Mesenchymal stem cell (in vitro differentiated cells and primary cell): ENCODE measurements at regions not wholly inside any gene's neighbourhood (a gene's known extent, or its start where the extent isn't known, plus 50 kb on each side); places are given as distances from the start of the nearest gene placed in this dataset.

Source experiments
- DNase-seq: peaks from one replicate; pipeline ENCODE4 v3.0.0-alpha.2; 2013
- H2AFZ ChIP-seq: one replicate; pipeline ENCODE4 v1.6.1; 2013; ENCODE audit warnings: low read depth, mild to moderate bottlenecking, control low read depth, inconsistent platforms, low read length, moderate library complexity
- H2AK5ac ChIP-seq: 2 replicates; pipeline ENCODE4 v1.6.1; 2013; ENCODE audit warnings: low read length, moderate library complexity, mild to moderate bottlenecking, inconsistent platforms; ENCODE audit not compliant: severe bottlenecking
- H2BK120ac ChIP-seq: one replicate; pipeline ENCODE4 v1.6.1; 2013; ENCODE audit warnings: low read depth, mild to moderate bottlenecking, inconsistent platforms, low read length, moderate library complexity
- H2BK12ac ChIP-seq, 2 experiments: one replicate each; pipeline ENCODE4 v1.6.1; 2013; ENCODE audit warnings: inconsistent platforms in 2 of 2, low read length in 2 of 2, mild to moderate bottlenecking in 2 of 2, moderate library complexity in 2 of 2, control low read depth in 1 of 2
- H2BK15ac ChIP-seq: one replicate; pipeline ENCODE4 v1.6.1; 2013; ENCODE audit warnings: mild to moderate bottlenecking, low read depth, inconsistent platforms; ENCODE audit not compliant: poor library complexity, severe bottlenecking
- H2BK5ac ChIP-seq: 2 replicates; pipeline ENCODE4 v1.6.1; 2013; ENCODE audit warnings: low read depth, mild to moderate bottlenecking, low read length, control low read depth, inconsistent platforms; ENCODE audit not compliant: poor library complexity, severe bottlenecking
- H3K14ac ChIP-seq, 2 experiments: one replicate each; pipeline ENCODE4 v1.6.1; 2013; ENCODE audit warnings: inconsistent platforms in 2 of 2, low read length in 2 of 2, control low read depth in 1 of 2, mild to moderate bottlenecking in 1 of 2, moderate library complexity in 1 of 2
- H3K18ac ChIP-seq, 2 experiments: one replicate each; pipeline ENCODE4 v1.6.1; 2013; ENCODE audit warnings: inconsistent platforms in 2 of 2, low read length in 2 of 2, control low read depth in 1 of 2, low read depth in 1 of 2, mild to moderate bottlenecking in 1 of 2
- H3K23ac ChIP-seq, 2 experiments: one replicate each; pipeline ENCODE4 v1.6.1; 2013; ENCODE audit warnings: inconsistent platforms in 2 of 2, low read length in 2 of 2, mild to moderate bottlenecking in 2 of 2, moderate library complexity in 2 of 2, control low read depth in 1 of 2
- H3K27ac ChIP-seq: 2 replicates; pipeline ENCODE4 v1.5.1; 2013; ENCODE audit warnings: mild to moderate bottlenecking, moderate library complexity, low read length, control low read depth, inconsistent platforms; ENCODE audit not compliant: poor library complexity, severe bottlenecking
- H3K27me3 ChIP-seq, 2 experiments: 2 replicates each; pipeline versions ENCODE4 v1.6.1 to v1.7.0; 2013; ENCODE audit warnings: low read length in 2 of 2, mild to moderate bottlenecking in 2 of 2, moderate library complexity in 2 of 2, control low read depth in 1 of 2, inconsistent platforms in 1 of 2; ENCODE audit not compliant: control insufficient read depth in 1 of 2, insufficient read depth in 1 of 2
- H3K36me3 ChIP-seq, 2 experiments: 2 replicates each; pipeline versions ENCODE4 v1.6.1 to v1.7.0; 2013; ENCODE audit warnings: low read length in 2 of 2, control low read depth in 1 of 2, inconsistent platforms in 1 of 2, low read depth in 1 of 2, mild to moderate bottlenecking in 1 of 2; ENCODE audit not compliant: insufficient read depth in 2 of 2, control insufficient read depth in 1 of 2
- H3K4ac ChIP-seq, 2 experiments: one replicate each; pipeline ENCODE4 v1.6.1; 2013; ENCODE audit warnings: inconsistent platforms in 2 of 2, low read length in 2 of 2, mild to moderate bottlenecking in 2 of 2, moderate library complexity in 2 of 2, control low read depth in 1 of 2, low read depth in 1 of 2
- H3K4me1 ChIP-seq: 2 replicates; pipeline ENCODE4 v1.6.1; 2013; ENCODE audit warnings: low read depth, low read length, control low read depth; ENCODE audit not compliant: control insufficient read depth, insufficient read depth
- H3K4me2 ChIP-seq: 2 replicates; pipeline ENCODE4 v1.6.1; 2013; ENCODE audit warnings: low read length, mild to moderate bottlenecking, inconsistent platforms; ENCODE audit not compliant: poor library complexity, severe bottlenecking
- H3K4me3 ChIP-seq, 2 experiments: 2 replicates each; pipeline versions ENCODE4 v1.5.1 to v1.7.0; 2013; ENCODE audit warnings: low read length in 2 of 2, mild to moderate bottlenecking in 2 of 2, control low read depth in 1 of 2, low read depth in 1 of 2; ENCODE audit not compliant: insufficient read depth in 1 of 2
- H3K79me1 ChIP-seq: replicated peaks from 2 replicates; pipeline ENCODE4 v1.6.1; 2013; ENCODE audit warnings: mild to moderate bottlenecking, control low read depth, low read length, inconsistent platforms; ENCODE audit not compliant: poor library complexity, severe bottlenecking
- H3K9ac ChIP-seq: 2 replicates; pipeline ENCODE4 v1.7.0; 2013; ENCODE audit warnings: mild to moderate bottlenecking, low read length, moderate library complexity
- H3K9me3 ChIP-seq: 2 replicates; pipeline ENCODE4 v1.7.0; 2013; ENCODE audit warnings: mild to moderate bottlenecking, low read length; ENCODE audit not compliant: control insufficient read depth
- H4K8ac ChIP-seq: one replicate; pipeline ENCODE4 v1.6.1; 2013; ENCODE audit warnings: inconsistent platforms, mild to moderate bottlenecking, low read length, moderate library complexity
- H4K91ac ChIP-seq: one replicate; pipeline ENCODE4 v1.6.1; 2013; ENCODE audit warnings: mild to moderate bottlenecking, low read length, inconsistent platforms
- WGBS: methylation state at CpG from one replicate; pipeline ENCODE4 v1.1.7; 2013; ENCODE audit warnings: mixed read lengths; 5-methylcytosine and 5-hydroxymethylcytosine counted together

DNA sequence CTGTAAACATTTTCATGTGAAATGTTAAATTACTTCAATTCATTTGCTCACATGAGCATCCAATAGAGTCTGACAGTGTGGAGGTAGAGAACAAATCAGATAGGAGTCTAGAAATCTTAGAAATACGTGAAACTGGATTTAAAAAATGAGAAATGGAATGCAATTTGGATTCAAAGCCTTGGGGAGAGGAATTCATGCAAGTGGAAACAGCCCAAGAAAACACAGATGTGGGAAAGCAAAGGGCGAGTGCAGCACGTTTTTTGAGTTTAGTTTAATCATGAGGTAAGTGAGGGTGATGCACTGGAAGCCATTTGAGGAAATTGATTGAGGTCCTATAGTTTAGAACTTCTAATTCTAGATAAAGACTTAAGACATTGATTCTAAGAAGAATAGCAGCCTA, 434.7 kb downstream of the C3orf38 start:
- Histone ChIP-seq H2BK120ac (no peak overlapping the region), H3K27me3 (no peaks in the 10 kb centered on the region), H3K4me1 (no peaks in the 10 kb centered on the region), H2BK12ac (no peak overlapping the region), H4K8ac (no peak overlapping the region), H3K36me3 (no peaks in the 10 kb centered on the region), H3K14ac (no peak overlapping the region), H2BK5ac (no peak overlapping the region), H3K4me3 (no peak overlapping the region), H3K4me2 (no peak overlapping the region), H3K9me3 (no peaks in the 10 kb centered on the region), H3K27ac (no peak overlapping the region), H3K4ac (no peak overlapping the region), H3K9ac (no peak overlapping the region), H2AFZ (no peak overlapping the region), H3K23ac (no peak overlapping the region), H2BK15ac (no peak overlapping the region), H4K91ac (no peak overlapping the region), H2AK5ac (no peak overlapping the region), H3K18ac (no peak overlapping the region), H3K79me1 (no peaks in the 10 kb centered on the region)
- DNase-seq, result no peak
- 87% methylated on average over 3 of the region's 3 CpGs for WGBS

DNA sequence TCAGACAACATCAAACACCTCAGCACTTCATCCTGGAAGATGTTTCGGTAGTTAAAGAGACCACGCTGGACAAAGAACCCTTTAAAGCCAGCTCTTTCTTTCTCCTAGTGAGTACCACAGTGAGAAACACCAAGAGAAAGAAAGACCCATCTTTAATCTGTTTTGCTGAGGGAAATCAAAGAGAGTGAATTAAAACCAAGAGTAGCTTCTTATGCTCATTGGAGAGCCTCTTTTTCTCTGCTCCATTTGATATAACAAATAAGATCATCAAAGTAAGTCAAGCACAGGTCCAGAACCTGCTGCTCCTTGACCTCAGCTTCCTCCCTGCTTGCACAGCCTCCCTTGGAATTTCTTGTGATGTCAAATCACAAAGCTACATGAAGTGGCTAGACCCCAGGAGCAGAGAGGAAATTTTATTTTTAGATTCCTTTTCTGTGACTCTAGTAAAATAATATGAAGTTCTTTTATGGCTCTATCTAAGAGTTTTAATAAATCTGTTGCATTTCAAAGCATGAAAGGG, 436.4 kb downstream of the C3orf38 start:
- no peak for DNase-seq
- no peaks in the 10 kb centered on the region for H3K79me1 ChIP-seq
- H3K9ac ChIP-seq, result no peak overlapping the region
- no peak overlapping the region for H2BK5ac ChIP-seq
- H3K4me3 ChIP-seq, result no peak overlapping the region
- no peak overlapping the region for H2BK15ac ChIP-seq
- no peak overlapping the region for H4K91ac ChIP-seq
- H2BK12ac ChIP-seq, result no peak overlapping the region
- H3K4me1 ChIP-seq, result no peaks in the 10 kb centered on the region
- no peak overlapping the region for H2BK120ac ChIP-seq
- H3K36me3 ChIP-seq, result no peaks in the 10 kb centered on the region
- WGBS, result 100% methylated on average over 2 of the region's 2 CpGs
- no peak overlapping the region for H4K8ac ChIP-seq
- no peaks in the 10 kb centered on the region for H3K27me3 ChIP-seq
- no peak overlapping the region for H3K14ac ChIP-seq
- no peak overlapping the region for H3K23ac ChIP-seq
- H3K9me3 ChIP-seq, result no peaks in the 10 kb centered on the region
- H3K4ac ChIP-seq, result no peak overlapping the region
- no peak overlapping the region for H2AK5ac ChIP-seq
- no peak overlapping the region for H2AFZ ChIP-seq
- no peak overlapping the region for H3K27ac ChIP-seq
- H3K18ac ChIP-seq, result no peak overlapping the region
- no peak overlapping the region for H3K4me2 ChIP-seq

DNA sequence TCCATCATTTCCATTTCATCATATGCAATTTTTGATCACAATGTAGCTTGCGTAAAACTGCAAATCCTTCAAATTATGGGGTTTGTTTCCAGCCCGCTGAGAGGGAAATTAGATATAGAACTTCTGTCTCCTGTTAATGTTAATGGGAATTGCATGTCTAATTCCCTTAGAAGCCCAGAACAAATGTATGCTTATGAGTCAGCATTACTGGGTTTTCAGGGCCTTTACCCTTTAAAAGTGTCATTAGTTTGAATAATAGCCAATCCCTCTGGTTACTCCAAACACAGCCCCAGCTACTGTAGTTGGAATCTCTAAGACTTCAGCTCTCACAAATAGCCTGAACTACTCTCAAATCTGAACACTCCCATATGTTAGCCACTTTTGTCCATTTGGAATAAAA, 439.4 kb downstream of the C3orf38 start:
- Histone ChIP-seq H3K18ac (no peak overlapping the region), H2AK5ac (no peak overlapping the region), H3K4ac (no peak overlapping the region), H3K36me3 (no peaks in the 10 kb centered on the region), H2BK5ac (no peak overlapping the region), H4K91ac (no peak overlapping the region), H3K79me1 (no peaks in the 10 kb centered on the region), H2BK120ac (no peak overlapping the region), H3K4me2 (no peak overlapping the region), H2AFZ (no peak overlapping the region), H3K9ac (no peak overlapping the region), H3K9me3 (no peaks in the 10 kb centered on the region), H3K4me3 (no peak overlapping the region), H3K23ac (no peak overlapping the region), H2BK15ac (no peak overlapping the region), H4K8ac (no peak overlapping the region), H3K27me3 (no peaks in the 10 kb centered on the region), H2BK12ac (no peak overlapping the region), H3K4me1 (no peaks in the 10 kb centered on the region), H3K14ac (no peak overlapping the region), H3K27ac (no peak overlapping the region)
- DNase-seq, result peak; percentile 72
- 60% methylated on average over 2 of the region's 2 CpGs for WGBS

DNA sequence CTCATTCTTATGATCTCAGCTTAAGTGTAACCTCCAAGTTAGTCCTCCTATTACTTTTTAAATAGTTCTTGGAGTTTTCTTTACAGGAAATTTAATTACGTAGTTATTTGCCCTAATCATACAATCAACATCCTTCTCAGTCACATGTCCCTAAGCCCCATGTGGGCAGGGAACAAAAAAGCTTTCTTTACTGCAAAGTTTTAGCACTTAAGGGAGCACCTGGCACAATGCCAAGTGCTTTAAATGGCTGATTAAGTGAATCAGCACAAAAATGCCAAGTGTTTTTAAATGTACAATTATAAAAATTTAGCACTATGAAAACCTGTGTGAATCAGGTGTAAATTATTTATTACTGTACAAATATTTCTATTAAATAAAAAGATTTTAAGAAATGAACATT, 445.3 kb downstream of the C3orf38 start:
- H2BK15ac ChIP-seq, result no peak overlapping the region
- no peaks in the 10 kb centered on the region for H3K27me3 ChIP-seq
- no peak overlapping the region for H2AK5ac ChIP-seq
- no peak for DNase-seq
- H3K4me2 ChIP-seq, result no peak overlapping the region
- no peak overlapping the region for H3K18ac ChIP-seq
- 60% methylated on average over 1 of the region's 1 CpG for WGBS
- no peaks in the 10 kb centered on the region for H3K9me3 ChIP-seq
- no peak overlapping the region for H3K4me3 ChIP-seq
- H4K91ac ChIP-seq, result no peak overlapping the region
- H2BK120ac ChIP-seq, result no peak overlapping the region
- no peak overlapping the region for H2AFZ ChIP-seq
- H3K27ac ChIP-seq, result no peak overlapping the region
- H3K14ac ChIP-seq, result no peak overlapping the region
- no peaks in the 10 kb centered on the region for H3K79me1 ChIP-seq
- H3K4ac ChIP-seq, result no peak overlapping the region
- H3K23ac ChIP-seq, result no peak overlapping the region
- H3K4me1 ChIP-seq, result no peaks in the 10 kb centered on the region
- H2BK12ac ChIP-seq, result no peak overlapping the region
- no peak overlapping the region for H4K8ac ChIP-seq
- no peaks in the 10 kb centered on the region for H3K36me3 ChIP-seq
- H3K9ac ChIP-seq, result no peak overlapping the region
- no peak overlapping the region for H2BK5ac ChIP-seq
